GM12872 (cell line): ENCODE measurements at regions not wholly inside any gene's neighbourhood (a gene's known extent, or its start where the extent isn't known, plus 50 kb on each side); places are given as distances from the start of the nearest gene placed in this dataset.

Experiments
- CTCF ChIP-seq: IDR thresholded peaks from 3 replicates; pipeline ENCODE4 v1.5.1; 2011; ENCODE audit warnings: low read depth, mild to moderate bottlenecking, low read length, moderate library complexity; ENCODE audit not compliant: insufficient read depth

DNA sequence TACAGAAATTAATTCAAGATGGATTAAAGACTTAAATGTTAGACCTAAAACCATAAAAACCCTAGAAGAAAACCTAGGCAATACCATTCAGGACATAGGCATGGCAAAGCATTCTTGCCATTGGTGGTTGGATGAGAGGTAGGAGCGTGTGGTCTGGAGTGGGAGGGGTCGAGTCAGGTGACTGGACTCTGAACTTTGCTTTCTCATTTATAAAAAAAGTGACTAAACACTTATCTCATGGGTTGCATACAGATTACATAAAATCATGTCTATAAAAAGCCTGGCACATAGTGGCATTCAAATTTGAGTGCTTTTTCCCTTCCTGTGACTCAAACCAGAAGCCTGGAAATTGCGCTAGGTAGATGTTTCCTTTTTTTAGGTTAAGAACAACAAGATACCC lies 159.7 kb upstream of the SHISA6 start:
- TF ChIP-seq CTCF, result no peak

DNA sequence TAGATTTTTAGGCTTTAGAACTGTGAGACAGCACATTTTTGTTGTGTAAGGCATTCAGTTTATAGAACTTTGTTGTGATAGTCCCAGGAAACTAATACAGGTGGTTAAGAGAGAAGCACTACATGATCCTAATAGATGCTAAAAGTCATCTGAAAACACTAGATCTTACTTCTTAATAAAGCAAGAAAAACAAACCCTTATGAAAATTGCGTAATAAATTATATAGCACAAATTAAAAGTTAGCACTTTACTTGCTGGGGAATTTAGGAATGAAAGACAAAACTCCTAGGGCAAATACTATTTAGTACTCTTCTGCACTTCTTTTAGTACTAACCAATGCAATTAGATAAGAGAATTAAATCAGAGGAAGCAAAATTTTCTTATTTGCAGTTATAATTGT lies 163.3 kb upstream of the SHISA6 start:
- no peak for TF ChIP-seq CTCF

DNA sequence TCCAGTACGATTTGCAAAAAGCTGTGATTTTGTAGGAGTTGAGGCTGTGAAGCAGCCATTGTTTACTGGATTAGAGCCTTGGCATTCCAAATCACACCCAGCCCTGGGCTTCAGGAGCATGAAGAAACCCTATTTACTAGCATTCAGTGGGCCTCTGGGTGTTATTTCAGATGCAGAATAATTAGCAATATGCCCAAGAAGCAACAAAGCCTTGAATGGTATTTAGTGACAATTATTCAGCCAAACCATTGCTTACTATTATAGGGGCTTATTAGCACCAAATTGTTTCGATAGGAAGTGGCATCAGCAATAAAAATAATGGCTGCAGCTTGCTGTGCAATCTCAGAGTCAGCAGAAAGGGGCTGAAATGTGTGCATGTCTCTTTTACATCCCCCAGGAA lies 166.6 kb upstream of the SHISA6 start:
- TF ChIP-seq CTCF, result no peak

- no peak for TF ChIP-seq CTCF
These were observed 184.1 kb upstream of the SHISA6 start for GRCh38 chr17:11056926-11057325.

DNA sequence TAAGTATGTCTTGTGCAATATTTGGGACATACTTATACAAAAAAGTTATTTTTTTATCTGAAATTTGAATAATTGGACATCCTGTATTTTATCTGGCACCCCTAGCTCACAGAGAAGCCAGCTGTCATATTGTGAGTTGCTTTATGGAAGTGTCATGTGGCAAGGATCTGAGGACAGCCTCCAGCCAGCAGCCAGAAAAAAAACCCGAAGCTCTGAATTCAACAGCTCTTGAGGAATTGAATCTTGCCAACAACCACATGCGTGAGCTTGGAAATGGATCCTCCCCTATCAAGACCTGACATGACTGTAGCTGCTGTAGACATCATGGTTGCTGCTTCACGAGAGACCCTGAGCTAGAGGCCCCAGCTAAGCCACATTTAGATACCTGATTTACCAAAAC lies 187.2 kb upstream of the SHISA6 start:
- TF ChIP-seq CTCF, result no peak

DNA sequence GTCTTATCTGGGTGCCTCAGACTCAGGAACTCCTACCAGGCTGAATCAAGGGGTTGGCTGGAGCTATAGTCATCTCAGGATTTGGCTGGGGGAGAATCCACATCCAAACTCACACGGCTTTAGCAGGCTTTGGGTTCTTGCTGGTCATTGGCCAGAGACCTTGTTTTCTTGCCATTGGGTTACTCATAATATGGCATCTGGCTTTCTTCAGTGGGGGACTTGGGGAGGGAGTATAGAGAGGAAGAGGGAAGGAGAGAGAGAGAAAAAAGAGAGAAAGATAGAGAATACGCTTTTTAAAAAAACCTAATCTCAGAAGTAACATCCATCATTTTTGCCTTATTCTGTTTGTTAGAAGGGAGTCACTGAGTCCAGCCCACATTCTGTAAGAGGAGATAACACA lies 191.5 kb upstream of the SHISA6 start:
- TF ChIP-seq CTCF, result no peak

GRCh38 chr17:11047228-11047627 lies 193.8 kb upstream of the SHISA6 start:
- TF ChIP-seq CTCF, result no peak

DNA sequence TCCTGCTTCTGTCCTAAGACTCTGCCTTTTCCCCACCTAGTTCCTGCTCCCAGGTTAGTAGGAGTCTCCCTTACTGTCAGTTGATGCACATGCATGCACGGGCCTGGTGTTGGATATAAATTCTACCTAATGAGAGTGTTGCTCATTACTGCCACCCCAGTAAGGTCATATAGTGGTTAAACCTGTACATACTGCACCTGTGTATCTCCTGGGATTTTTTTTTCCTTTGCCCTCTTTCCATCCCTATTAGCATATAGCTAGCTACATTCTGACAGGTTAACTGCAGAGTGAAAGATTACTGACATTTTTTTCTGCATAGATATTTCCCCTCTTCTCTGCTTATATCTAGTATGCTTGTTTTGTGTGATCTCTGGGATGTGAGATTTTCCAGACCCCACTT lies 201.5 kb upstream of the PIRT start:
- no peak for TF ChIP-seq CTCF
